SJCRH30 (cell line): ENCODE measurements at regions not wholly inside any gene's neighbourhood (a gene's known extent, or its start where the extent isn't known, plus 50 kb on each side); places are given as distances from the start of the nearest gene placed in this dataset.

Experiments
- DNase-seq, 2 experiments: peaks; one replicate each; pipeline ENCODE4 v3.0.0-alpha.2; 2015 to 2020
- H3K27ac ChIP-seq: fragments of 250-450 bp; sonication (Bioruptor Pico); 2 replicates; pipeline ENCODE4 v1.5.1; 2020; ENCODE audit warnings: mild to moderate bottlenecking, moderate library complexity
- H3K27me3 ChIP-seq: fragments of 250-450 bp; sonication (Bioruptor Pico); 2 replicates; pipeline ENCODE4 v1.5.1; 2020; ENCODE audit warnings: mild to moderate bottlenecking, moderate library complexity
- H3K36me3 ChIP-seq: fragments of 250-450 bp; sonication (Bioruptor Pico); 2 replicates; pipeline ENCODE4 v1.5.1; 2020; ENCODE audit warnings: mild to moderate bottlenecking, moderate library complexity
- H3K4me1 ChIP-seq: fragments of 250-450 bp; sonication (Bioruptor Pico); 2 replicates; pipeline ENCODE4 v1.5.1; 2020; ENCODE audit warnings: mild to moderate bottlenecking, moderate library complexity
- H3K4me3 ChIP-seq: fragments of 250-450 bp; sonication (Bioruptor Pico); 2 replicates; pipeline ENCODE4 v1.5.1; 2020; ENCODE audit warnings: mild to moderate bottlenecking, moderate library complexity
- H3K9me3 ChIP-seq: fragments of 250-450 bp; sonication (Bioruptor Pico); replicated peaks from 2 replicates; pipeline ENCODE4 v1.5.1; 2020; ENCODE audit warnings: mild to moderate bottlenecking, moderate library complexity

DNA sequence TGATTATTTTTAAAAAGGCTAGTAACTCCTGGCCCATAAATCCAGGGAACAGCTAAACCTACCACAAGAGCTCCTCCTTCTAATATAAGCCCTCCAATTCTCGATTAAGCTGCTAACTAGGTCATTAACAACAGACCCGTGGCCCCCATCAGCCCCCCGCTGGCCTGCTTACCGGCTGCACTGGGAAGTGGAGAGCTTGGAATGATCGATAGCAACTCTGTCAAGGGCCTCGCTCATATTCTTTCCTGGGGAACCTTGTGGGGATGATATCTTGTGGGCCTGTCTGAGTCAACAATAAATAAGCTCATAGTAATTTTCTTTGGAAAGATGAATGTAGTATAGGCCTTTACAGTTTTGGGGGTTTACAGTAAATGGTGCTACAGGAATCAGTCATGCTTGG is 353.5 kb downstream of the TCERG1L start:
- Histone ChIP-seq H3K36me3 (no peaks in the 10 kb centered on the region), H3K27ac (no peak overlapping the region), H3K27me3 (no peaks in the 10 kb centered on the region), H3K4me1 (no peaks in the 10 kb centered on the region), H3K4me3 (no peak overlapping the region), H3K9me3 (no peaks in the 10 kb centered on the region)
- no peak for DNase-seq

DNA sequence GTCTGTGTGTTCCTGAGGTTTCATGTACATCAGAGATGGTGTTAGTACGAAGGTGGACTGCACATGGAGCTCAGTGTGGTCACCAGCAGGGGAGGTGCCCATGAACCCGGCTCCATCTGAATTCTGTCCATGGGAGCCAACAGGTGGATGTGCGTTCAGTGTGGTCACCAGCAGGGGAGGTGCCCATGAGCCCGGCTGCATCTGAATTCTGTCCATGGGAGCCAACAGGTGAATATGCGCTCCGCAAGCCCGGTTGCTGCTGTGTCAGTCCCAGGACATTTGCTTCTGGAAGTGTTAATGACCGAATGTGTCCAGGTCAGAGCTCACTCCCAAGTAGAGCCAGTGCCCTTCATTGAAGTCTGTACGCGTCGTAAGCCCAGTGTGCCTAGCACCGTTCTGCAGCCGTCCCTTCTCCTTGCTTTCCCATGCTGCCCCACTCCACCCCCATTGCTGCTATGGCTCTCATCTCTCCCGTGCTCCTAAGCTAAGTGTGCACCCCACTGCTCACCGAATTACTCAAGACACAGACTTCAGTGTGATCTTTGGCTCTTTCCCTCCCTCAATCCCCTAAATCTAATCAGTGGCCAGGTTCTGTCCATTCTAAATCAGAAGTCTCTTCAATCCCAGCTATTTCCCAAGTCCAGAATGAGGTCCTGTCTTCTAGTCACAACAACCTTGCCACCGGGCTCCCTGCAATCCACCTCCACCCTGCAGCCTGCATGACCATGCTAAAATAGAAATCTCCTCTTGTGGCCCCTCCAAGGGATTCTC is 352.4 kb downstream of the TCERG1L start:
- Histone ChIP-seq H3K9me3 (no peaks in the 10 kb centered on the region), H3K4me3 (no peak overlapping the region), H3K27me3 (no peaks in the 10 kb centered on the region), H3K27ac (no peak overlapping the region), H3K36me3 (no peaks in the 10 kb centered on the region), H3K4me1 (no peaks in the 10 kb centered on the region)
- no peak for DNase-seq

DNA sequence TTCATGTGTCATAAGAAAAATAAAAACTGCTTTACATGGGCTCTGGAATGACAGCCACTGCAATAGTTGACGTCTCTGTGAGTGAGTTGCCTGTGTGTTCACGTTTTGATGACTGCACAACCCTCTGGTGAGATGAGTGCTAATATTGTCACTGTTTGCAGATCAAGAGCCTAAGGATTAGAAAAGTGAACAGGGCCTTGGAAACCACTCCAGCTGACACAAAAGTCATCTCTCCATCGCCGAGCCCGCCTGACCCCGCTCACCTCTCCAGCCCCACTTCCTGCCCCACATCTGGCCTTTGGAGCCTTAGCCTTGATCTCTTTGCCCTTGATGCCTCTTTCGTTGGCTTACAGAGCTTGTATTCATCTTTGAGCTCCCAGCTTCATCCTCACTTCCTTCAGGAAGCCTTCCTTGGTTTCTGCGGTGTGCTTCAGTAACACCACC is 351.7 kb downstream of the TCERG1L start:
- Histone ChIP-seq H3K4me3 (no peak overlapping the region), H3K27me3 (no peaks in the 10 kb centered on the region), H3K36me3 (no peaks in the 10 kb centered on the region), H3K4me1 (no peaks in the 10 kb centered on the region), H3K27ac (no peak overlapping the region), H3K9me3 (no peaks in the 10 kb centered on the region)
- no peak for DNase-seq

DNA sequence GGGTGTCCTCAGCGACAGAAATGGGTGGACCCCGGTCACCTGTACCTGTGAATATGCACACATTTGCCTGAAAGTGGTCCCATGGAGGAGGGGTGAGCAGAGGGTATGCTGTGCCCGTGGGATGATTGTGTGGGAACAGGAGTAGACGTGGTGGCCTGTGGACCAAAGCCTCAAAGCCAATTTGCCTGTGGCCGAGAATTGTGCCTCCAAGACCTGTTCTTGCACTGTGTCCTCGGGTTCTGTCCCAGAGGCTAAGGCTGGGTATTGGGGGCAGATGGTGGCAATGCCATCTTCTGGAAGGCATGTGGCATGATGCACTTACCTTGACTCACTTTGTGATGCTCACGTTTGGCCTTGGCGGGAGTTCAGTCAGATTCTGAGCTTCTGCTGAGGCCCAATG is 351.0 kb downstream of the TCERG1L start:
- Histone ChIP-seq H3K4me1 (no peaks in the 10 kb centered on the region), H3K27ac (no peak overlapping the region), H3K36me3 (no peaks in the 10 kb centered on the region), H3K27me3 (no peaks in the 10 kb centered on the region), H3K9me3 (no peaks in the 10 kb centered on the region), H3K4me3 (no peak overlapping the region)
- DNase-seq = no peak

DNA sequence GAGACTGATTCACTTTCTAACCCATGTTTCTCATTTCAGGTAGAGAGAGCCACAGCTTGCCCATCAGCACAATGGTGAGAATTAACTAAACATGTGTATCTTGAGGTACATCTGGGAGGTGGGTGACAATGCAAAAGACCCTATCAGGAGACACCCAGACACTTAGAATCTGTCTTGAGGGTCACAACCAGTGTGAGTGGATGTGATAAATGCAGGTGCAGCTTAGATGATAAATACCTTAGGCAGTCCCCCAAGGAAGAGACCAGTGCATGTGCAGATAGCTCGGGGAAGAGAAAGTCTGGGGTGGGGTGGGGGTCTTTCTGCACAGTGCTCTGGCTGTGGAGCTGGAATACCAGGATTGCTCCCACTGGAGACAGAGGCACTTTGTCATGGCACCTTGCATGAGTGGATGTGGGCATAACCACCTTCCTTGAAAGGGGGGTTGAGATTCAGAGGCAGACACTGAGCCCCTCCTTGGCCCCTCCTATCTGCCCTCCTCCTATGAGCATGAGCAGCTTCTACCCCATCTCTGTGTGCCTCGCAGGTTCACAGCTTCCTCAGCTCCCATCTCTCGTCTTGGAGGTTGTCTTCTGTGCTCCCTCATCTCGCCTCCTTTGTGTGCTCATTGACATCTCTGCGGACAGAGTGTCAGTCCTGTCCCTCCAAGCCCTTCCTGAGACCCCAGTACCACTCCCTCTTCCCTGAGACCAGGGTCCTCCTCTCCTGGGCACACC is 349.8 kb downstream of the TCERG1L start:
- H3K27ac ChIP-seq = no peak overlapping the region
- no peak for DNase-seq
- no peak overlapping the region for H3K4me3 ChIP-seq
- no peaks in the 10 kb centered on the region for H3K36me3 ChIP-seq
- no peaks in the 10 kb centered on the region for H3K27me3 ChIP-seq
- no peaks in the 10 kb centered on the region for H3K9me3 ChIP-seq
- no peaks in the 10 kb centered on the region for H3K4me1 ChIP-seq

DNA sequence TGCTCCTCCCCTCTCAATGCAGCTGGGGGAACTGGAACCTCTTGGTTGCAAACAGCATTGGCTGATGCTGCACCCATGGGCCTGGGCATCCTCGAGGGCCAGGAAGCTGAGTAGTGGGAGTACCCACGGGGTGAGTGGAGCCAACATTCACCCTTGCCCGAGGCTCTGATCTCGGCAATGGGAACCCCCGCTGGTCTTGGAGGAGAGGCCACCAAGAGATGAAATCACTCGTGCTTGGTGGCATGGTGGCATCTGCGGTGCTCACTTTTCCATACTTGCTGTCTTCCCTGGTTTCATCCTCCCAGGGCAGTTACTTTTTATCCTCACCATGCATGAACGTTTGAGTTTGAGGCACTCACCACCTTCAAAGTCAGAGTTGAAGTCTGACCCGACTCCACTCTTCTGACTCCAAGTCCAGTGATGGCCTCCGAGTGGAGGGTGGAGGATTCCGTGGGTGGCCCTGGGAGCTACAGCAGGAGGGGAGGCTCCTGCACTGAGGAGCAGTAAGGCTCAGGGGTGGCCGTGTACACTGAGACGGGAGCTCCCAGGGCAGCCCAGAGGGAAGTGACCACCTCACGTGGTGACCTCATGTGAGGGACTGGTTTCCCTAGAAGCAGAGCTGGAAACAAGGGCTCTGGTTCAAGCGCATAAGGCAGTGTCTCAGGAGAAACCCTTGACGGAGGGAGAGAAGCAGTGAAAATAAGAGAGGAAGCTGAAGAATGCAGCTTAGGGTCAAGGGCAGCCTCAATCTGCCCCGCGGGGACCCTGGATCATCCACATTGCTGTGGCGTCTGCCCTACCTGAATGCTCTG is 349.1 kb downstream of the TCERG1L start:
- Histone ChIP-seq H3K27me3 (no peaks in the 10 kb centered on the region), H3K4me3 (no peak overlapping the region), H3K36me3 (no peaks in the 10 kb centered on the region), H3K27ac (no peak overlapping the region), H3K4me1 (no peaks in the 10 kb centered on the region), H3K9me3 (no peaks in the 10 kb centered on the region)
- no peak for DNase-seq

DNA sequence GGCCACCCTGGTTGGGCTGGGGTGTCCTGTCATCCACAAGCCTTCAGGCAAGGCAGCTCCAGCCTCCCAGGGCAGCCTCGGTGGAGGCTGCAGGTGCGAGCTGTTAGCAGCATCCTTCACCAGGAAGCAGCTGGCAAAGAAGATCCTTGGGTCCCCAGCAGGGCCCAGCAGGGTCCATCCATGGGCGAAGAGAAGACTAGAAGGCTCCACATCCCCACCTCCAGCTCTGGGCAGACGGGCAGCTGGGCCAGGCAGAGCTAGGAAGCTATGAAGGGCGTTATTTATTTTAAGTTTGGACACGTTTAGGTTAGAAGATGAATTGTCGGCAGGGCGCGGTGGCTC is 348.5 kb downstream of the TCERG1L start:
- H3K9me3 ChIP-seq = no peaks in the 10 kb centered on the region
- no peaks in the 10 kb centered on the region for H3K4me1 ChIP-seq
- H3K27me3 ChIP-seq = no peaks in the 10 kb centered on the region
- no peak overlapping the region for H3K27ac ChIP-seq
- DNase-seq = no peak
- no peaks in the 10 kb centered on the region for H3K36me3 ChIP-seq
- H3K4me3 ChIP-seq = no peak overlapping the region

DNA sequence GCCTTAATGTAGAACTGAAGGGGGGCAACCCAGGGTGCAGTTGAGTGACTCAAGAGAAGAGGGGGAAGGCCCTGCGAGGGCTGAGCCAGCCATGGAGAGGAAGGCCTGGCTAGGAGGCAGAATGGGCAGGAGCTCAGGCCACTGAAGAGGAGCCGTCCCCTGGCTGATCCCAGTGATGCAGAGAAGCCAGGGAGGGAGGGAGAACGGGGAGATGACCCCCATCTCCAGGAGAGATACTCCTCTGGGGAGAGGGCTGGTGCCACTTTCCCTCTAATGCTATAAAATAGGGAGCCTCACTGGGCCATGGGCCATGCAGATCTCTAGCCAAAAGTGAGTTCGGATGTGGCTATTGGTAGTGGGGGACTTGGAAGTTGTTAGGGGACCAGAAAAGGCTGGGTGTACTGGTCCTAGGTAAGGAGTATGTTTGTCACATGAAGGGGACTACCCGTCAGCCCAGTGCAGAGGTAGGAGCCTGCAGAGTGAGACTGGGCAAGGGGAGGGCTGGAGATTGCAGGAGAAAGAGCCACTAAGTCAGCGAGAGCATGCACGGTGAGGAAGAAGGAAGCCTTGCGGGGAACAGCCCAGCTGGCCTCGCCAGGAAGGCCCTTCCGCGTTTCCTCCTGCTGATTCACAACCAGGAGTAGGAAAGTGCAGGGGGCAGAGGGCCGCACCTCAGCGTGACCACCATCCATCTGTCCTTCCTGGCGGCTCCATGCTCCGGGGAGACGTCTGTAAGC is 347.6 kb downstream of the TCERG1L start:
- H3K4me1 ChIP-seq = no peaks in the 10 kb centered on the region
- DNase-seq = no peak
- no peak overlapping the region for H3K4me3 ChIP-seq
- no peak overlapping the region for H3K27ac ChIP-seq
- H3K27me3 ChIP-seq = no peaks in the 10 kb centered on the region
- H3K36me3 ChIP-seq = no peaks in the 10 kb centered on the region
- H3K9me3 ChIP-seq = no peaks in the 10 kb centered on the region

DNA sequence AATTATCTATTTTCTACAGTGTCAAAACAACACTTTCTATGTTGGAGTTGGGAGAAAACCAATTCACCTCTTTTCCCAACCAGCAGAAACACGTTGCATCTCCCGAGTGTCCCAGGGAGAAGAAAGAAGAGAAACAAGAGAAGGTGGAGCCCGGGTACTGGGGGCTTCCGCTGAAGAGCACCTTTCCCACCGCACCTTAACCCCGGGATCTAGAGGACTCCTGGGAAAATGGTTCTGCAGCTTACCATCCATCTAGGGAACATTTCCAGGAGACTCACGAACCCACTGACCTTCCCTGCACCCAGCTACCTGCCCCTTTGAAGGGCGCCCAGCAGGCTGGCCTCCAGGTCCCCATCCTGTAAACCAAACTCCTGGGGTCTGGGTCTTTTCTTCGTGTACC is 346.8 kb downstream of the TCERG1L start:
- Histone ChIP-seq H3K27me3 (no peaks in the 10 kb centered on the region), H3K36me3 (no peaks in the 10 kb centered on the region), H3K4me3 (no peak overlapping the region), H3K9me3 (no peaks in the 10 kb centered on the region), H3K27ac (no peak overlapping the region), H3K4me1 (no peaks in the 10 kb centered on the region)
- DNase-seq = no peak

DNA sequence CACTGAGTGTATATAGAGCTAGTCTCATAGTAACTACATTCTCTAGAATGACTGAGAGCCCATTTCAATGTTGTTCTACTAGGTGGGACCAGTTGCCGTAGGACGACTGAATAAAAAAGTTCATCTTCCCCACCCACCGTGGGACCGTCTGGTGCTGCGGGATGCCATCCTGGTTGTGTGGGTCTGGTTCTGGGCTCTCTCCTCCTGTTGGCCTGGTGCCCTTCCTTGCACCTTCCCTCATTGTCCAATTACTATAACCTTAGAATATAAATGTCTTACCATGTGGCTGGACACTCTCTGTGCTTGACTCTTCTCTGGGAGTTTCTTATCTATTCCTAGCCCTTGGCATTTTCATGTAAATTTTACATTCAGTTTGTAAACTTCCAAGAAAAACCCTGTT is 344.4 kb downstream of the TCERG1L start:
- Histone ChIP-seq H3K27me3 (no peaks in the 10 kb centered on the region), H3K4me3 (no peak overlapping the region), H3K4me1 (no peaks in the 10 kb centered on the region), H3K27ac (no peak overlapping the region), H3K36me3 (no peaks in the 10 kb centered on the region), H3K9me3 (no peaks in the 10 kb centered on the region)
- no peak for DNase-seq

DNA sequence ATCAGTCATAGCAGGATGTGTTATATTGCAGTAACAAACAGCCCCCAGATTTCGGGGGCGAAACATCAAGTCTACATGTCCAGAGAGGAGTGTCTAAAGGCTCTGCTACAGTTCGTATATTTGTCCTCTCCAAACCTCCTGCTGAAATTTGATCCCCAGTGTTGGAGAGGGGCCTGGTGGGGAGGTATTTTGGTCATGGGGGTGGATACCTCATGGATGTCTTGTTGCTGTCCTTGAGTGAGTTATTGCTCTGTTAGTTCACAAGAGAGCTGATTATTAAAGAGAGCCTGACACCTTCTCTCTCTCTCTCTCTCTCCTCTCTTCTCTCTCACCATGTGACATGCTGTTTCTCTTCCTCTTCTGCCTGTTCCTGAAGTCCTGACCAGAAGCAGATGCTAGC is 343.7 kb downstream of the TCERG1L start:
- no peaks in the 10 kb centered on the region for H3K36me3 ChIP-seq
- H3K27me3 ChIP-seq = no peaks in the 10 kb centered on the region
- H3K4me1 ChIP-seq = no peaks in the 10 kb centered on the region
- H3K9me3 ChIP-seq = no peaks in the 10 kb centered on the region
- H3K4me3 ChIP-seq = no peak overlapping the region
- DNase-seq = no peak
- H3K27ac ChIP-seq = no peak overlapping the region

DNA sequence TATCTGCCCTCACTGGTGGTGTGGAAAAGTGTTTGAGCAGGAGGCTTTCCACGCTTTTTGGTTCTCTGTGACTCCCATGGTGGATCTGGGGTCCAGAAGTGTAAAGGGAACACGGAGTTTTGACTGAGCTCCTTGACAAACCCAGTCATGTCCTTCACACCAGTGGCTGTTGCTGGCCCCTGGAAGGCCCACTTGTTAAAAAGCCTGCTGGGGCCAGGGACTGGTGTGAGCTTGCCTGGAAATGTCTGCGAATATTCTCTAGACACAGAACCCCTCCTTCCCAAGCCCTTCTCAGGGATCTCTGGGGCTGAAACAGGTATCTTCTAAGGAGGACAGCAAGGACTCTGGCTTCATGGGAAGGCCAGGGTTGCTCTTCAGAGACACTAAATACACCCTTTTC is 343.0 kb downstream of the TCERG1L start:
- no peaks in the 10 kb centered on the region for H3K9me3 ChIP-seq
- no peaks in the 10 kb centered on the region for H3K36me3 ChIP-seq
- no peaks in the 10 kb centered on the region for H3K4me1 ChIP-seq
- no peak overlapping the region for H3K4me3 ChIP-seq
- H3K27ac ChIP-seq = no peak overlapping the region
- DNase-seq = no peak
- H3K27me3 ChIP-seq = no peaks in the 10 kb centered on the region

DNA sequence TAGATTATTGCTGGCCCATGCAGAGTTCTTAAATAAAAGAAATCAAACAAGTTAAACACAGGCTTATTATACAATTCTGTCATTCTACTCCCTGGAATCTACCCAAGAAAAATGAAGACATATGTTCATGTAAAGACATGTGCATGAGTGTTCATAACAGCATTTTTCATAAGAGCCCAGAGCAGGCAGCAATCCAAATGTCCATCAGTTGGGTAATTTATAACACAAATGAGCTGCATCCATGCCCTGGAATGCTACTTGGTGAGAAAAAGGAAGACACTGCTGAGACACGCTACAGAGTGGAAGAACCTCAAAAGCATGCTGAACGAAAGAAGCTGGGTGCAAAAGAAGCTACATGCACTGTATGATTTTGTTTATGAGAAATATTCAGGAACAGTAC is 342.6 kb downstream of the TCERG1L start:
- H3K4me1 ChIP-seq = no peaks in the 10 kb centered on the region
- DNase-seq = no peak
- H3K4me3 ChIP-seq = no peak overlapping the region
- no peaks in the 10 kb centered on the region for H3K9me3 ChIP-seq
- H3K27ac ChIP-seq = no peak overlapping the region
- H3K27me3 ChIP-seq = no peaks in the 10 kb centered on the region
- H3K36me3 ChIP-seq = no peaks in the 10 kb centered on the region

DNA sequence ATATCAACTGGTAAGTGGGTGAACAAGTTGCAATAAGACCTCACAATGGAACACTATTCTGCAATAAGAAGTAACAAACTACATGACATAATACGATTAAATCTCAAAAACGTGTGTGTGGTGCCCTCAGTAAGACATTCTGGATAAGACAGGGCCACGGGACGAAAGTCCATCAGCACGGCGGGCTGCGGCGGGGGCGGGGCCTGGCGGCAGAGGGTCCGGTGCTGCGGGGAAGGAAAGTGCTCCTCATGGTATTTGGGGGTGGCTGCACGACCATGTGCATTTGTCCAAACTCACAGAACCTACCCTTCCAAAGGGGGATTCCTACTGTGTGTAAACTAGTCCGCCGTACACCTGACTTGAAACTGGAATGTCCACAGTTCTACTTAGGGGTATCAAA is 341.8 kb downstream of the TCERG1L start:
- Histone ChIP-seq H3K36me3 (no peaks in the 10 kb centered on the region), H3K27me3 (no peaks in the 10 kb centered on the region), H3K4me3 (no peak overlapping the region), H3K27ac (no peak overlapping the region), H3K9me3 (no peaks in the 10 kb centered on the region), H3K4me1 (no peaks in the 10 kb centered on the region)
- no peak for DNase-seq
